Lower lobe of right lung (tissue), 2 donors: ENCODE measurements at regions not wholly inside any gene's neighbourhood (a gene's known extent, or its start where the extent isn't known, plus 50 kb on each side); places are given as distances from the start of the nearest gene placed in this dataset.

ENCODE experiments used
- ATAC-seq, 2 donors: fragments of 200-7000 bp; cut with Tn5 transposase; one replicate each; pipeline ENCODE4 v1.9.1; 2020 to 2022; ENCODE audit warnings: mild to moderate bottlenecking in 2 of 2, moderate library complexity in 2 of 2
- DNase-seq: peaks from one replicate; pipeline ENCODE4 v3.0.0-alpha.2; 2020
- H3K27ac ChIP-seq: fragments of 200-600 bp; one replicate; pipeline ENCODE4 v1.8.0; 2022
- H3K27me3 ChIP-seq: fragments of 200-600 bp; one replicate; pipeline ENCODE4 v1.8.0; 2022; ENCODE audit warnings: low read depth
- H3K36me3 ChIP-seq: fragments of 200-600 bp; one replicate; pipeline ENCODE4 v1.8.0; 2022; ENCODE audit warnings: mild to moderate bottlenecking
- H3K4me1 ChIP-seq: fragments of 200-600 bp; one replicate; pipeline ENCODE4 v1.8.0; 2022
- H3K4me3 ChIP-seq: fragments of 200-600 bp; one replicate; pipeline ENCODE4 v1.8.0; 2022; ENCODE audit warnings: mild to moderate bottlenecking
- H3K9me3 ChIP-seq: fragments of 200-600 bp; one replicate; pipeline ENCODE4 v1.8.0; 2022
- CTCF ChIP-seq: fragments of 200-600 bp; IDR thresholded peaks from one replicate; pipeline ENCODE4 v1.8.0; 2022; ENCODE audit warnings: antibody characterized with exemption, mild to moderate bottlenecking
- intact Hi-C: fragments of 100-400 bp; cut with DNase I; formaldehyde crosslinking; loops from one replicate; pipeline ENCODE4 v1.11.0; 2022
- donor health status: DM: no; HTN: yes; CAD: no; lungs with severe emphysema.

DNA sequence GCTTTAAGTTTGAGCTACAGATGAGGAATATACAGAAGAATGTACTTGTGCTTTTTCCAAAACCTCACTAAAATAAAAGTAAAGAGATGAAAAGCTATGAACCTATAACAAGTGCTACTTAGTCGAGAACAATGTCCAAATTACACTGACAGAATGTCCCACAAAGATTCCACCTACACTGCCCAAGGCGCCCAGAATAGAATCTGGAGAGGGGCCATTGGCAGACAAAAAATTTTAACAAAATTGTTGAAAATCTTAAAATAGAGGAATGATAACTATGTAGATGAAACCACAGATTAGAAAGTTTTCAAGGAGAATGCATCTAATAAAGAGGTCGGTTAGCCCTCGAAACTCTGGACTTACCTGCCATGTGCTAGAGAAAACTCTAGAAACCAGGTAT lies 235.3 kb downstream of the CETN3 start:
- no peak for TF ChIP-seq CTCF
- H3K27ac ChIP-seq = no peak overlapping the region

GRCh38 chr5:90173299-90174030 lies 236.1 kb downstream of the CETN3 start:
- no peak for TF ChIP-seq CTCF
- intact Hi-C loops = no loop called here
- Histone ChIP-seq H3K36me3 (no peaks in the 10 kb centered on the region), H3K27me3 (no peaks in the 10 kb centered on the region), H3K9me3 (no peaks in the 10 kb centered on the region), H3K4me1 (no peaks in the 10 kb centered on the region), H3K4me3 (no peak overlapping the region), H3K27ac (no peak overlapping the region)
- ATAC-seq (no peak), DNase-seq (no peak)

More for the DNA sequence above, 235.3 kb downstream of the CETN3 start:
- ATAC-seq (no peak), DNase-seq (no peak)
- H3K4me3 ChIP-seq = no peak overlapping the region
- no peaks in the 10 kb centered on the region for H3K9me3 ChIP-seq
- no peaks in the 10 kb centered on the region for H3K27me3 ChIP-seq
- H3K4me1 ChIP-seq = no peaks in the 10 kb centered on the region
- H3K36me3 ChIP-seq = no peaks in the 10 kb centered on the region
- intact Hi-C loops = no loop called here

DNA sequence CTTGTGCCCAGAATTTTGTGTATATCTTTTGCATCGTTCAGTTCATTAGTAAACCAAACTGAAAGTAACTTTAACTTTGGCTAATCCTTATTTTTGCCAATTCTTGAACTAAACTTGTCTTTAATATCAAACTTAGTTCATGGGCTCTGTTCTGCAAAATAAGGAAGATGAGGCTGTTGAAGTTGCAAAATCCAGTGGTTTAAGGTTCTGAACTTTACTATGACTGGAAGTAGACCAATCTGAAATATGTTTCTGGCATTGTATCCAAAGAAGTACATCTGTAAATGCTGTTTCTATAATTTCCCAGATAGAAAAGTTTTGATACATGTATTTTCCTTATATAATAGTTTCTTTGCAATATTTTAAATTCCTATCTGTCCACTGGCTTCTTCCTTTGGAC lies 238.1 kb downstream of the CETN3 start:
- H3K27ac ChIP-seq = no peak overlapping the region
- H3K9me3 ChIP-seq = no peaks in the 10 kb centered on the region
- ATAC-seq (no peak), DNase-seq (no peak)
- no peak overlapping the region for H3K4me3 ChIP-seq
- no peaks in the 10 kb centered on the region for H3K27me3 ChIP-seq
- no peak for TF ChIP-seq CTCF
- intact Hi-C loops = no loop called here
- no peaks in the 10 kb centered on the region for H3K4me1 ChIP-seq
- no peaks in the 10 kb centered on the region for H3K36me3 ChIP-seq

GRCh38 chr5:90170261-90170660 lies 239.3 kb downstream of the CETN3 start:
- H3K4me3 ChIP-seq = no peak overlapping the region
- H3K4me1 ChIP-seq = no peaks in the 10 kb centered on the region
- no peaks in the 10 kb centered on the region for H3K36me3 ChIP-seq
- intact Hi-C loops = no loop called here
- no peaks in the 10 kb centered on the region for H3K27me3 ChIP-seq
- no peak for DNase-seq
- H3K9me3 ChIP-seq = no peaks in the 10 kb centered on the region
- TF ChIP-seq CTCF = no peak
- ATAC-seq = no peak
- no peak overlapping the region for H3K27ac ChIP-seq

- H3K36me3 ChIP-seq = no peaks in the 10 kb centered on the region
- H3K27me3 ChIP-seq = no peaks in the 10 kb centered on the region
- H3K4me3 ChIP-seq = no peak overlapping the region
- H3K9me3 ChIP-seq = no peaks in the 10 kb centered on the region
- TF ChIP-seq CTCF = no peak
- DNase-seq (peak; percentile 39), ATAC-seq (no peak)
- no peaks in the 10 kb centered on the region for H3K4me1 ChIP-seq
- intact Hi-C loops = no loop called here
- H3K27ac ChIP-seq = no peak overlapping the region
These were observed 240.5 kb downstream of the CETN3 start for GRCh38 chr5:90169078-90169477.
